ENCODE measurements at regions not wholly inside any gene's neighbourhood (a gene's known extent, or its start where the extent isn't known, plus 50 kb on each side); places are given as distances from the start of the nearest gene placed in this dataset.

GRCh38 chr5:8580298-8580697, 711.4 kb downstream of the MTRR start:
- no peak for DNase-seq

GRCh38 chr5:8581047-8581446, 712.1 kb downstream of the MTRR start:
- DNase-seq, result no peak

- no peak for DNase-seq
These were observed 716.5 kb downstream of the MTRR start for GRCh38 chr5:8585230-8586018.

- DNase-seq, result no peak
These were observed 722.0 kb downstream of the MTRR start for GRCh38 chr5:8590959-8591358.

GRCh38 chr5:8598356-8598755, 729.4 kb downstream of the MTRR start:
- DNase-seq, result no peak

GRCh38 chr5:8598996-8599395, 730.0 kb downstream of the MTRR start:
- DNase-seq, result no peak

- DNase-seq, result no peak
These were observed 731.9 kb downstream of the MTRR start for GRCh38 chr5:8600843-8601242.

- DNase-seq, result no peak
These were observed 732.9 kb downstream of the MTRR start for GRCh38 chr5:8601831-8602354.

- DNase-seq, result no peak
These were observed 737.3 kb downstream of the MTRR start for GRCh38 chr5:8606231-8606630.

- DNase-seq, result no peak
These were observed 742.1 kb downstream of the MTRR start for GRCh38 chr5:8611067-8611466.

GRCh38 chr5:8613078-8613685, 744.2 kb downstream of the MTRR start:
- no peak for DNase-seq

- no peak for DNase-seq
These were observed 746.4 kb downstream of the MTRR start for GRCh38 chr5:8615142-8615858.

GRCh38 chr5:8628521-8628920, 759.6 kb downstream of the MTRR start:
- DNase-seq, result no peak

- DNase-seq, result peak; percentile 6
These were observed 764.3 kb downstream of the MTRR start for GRCh38 chr5:8633259-8633658.

GRCh38 chr5:8633696-8634095, 764.7 kb downstream of the MTRR start:
- peak; percentile 56 for DNase-seq

GRCh38 chr5:8634219-8634618, 765.3 kb downstream of the MTRR start:
- DNase-seq, result peak; percentile 23

- DNase-seq, result peak; percentile 18
These were observed 773.0 kb downstream of the MTRR start for GRCh38 chr5:8641786-8642505.

GRCh38 chr5:8644377-8644776, 775.4 kb downstream of the MTRR start:
- DNase-seq, result no peak

GRCh38 chr5:8647111-8647510, 778.2 kb downstream of the MTRR start:
- no peak for DNase-seq

- no peak for DNase-seq
These were observed 781.2 kb downstream of the MTRR start for GRCh38 chr5:8650186-8650585.

GRCh38 chr5:8660133-8660893, 791.4 kb downstream of the MTRR start:
- DNase-seq, result no peak

GRCh38 chr5:8663374-8663773, 794.4 kb downstream of the MTRR start:
- DNase-seq, result no peak
